GM19239 (cell line): ENCODE measurements at regions not wholly inside any gene's neighbourhood (a gene's known extent, or its start where the extent isn't known, plus 50 kb on each side); places are given as distances from the start of the nearest gene placed in this dataset.

ENCODE experiments used
- DNase-seq: peaks from one replicate; pipeline ENCODE4 v3.0.0; 2011; ENCODE audit warnings: low spot score; ENCODE audit not compliant: insufficient read length
- FAIRE-seq: peaks from 2 replicates; lab custom pipeline; 2011; peaks lifted over from hg19 to GRCh38; lab: Jason Lieb, UNC

DNA sequence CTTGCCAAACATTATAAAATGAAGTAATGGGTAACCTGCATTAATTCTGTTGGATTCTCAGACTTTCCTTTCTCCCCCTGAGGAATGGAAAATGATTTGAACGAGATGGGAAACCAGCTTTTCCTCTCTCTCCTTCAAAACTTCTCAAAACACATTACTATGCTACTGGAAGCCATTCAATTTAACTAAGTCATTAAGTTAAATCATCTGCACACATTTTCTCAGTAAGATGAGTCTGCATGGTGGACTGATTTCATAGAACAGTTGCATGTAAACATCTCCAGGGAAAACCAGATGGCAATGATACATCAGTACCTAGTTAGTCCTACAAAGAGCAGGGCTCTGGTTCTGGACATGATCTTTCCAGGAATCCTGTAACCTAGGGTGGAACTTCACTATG is 59.9 kb downstream of the BMP4 start:
- DNase-seq, result no peak
- no peak for FAIRE-seq

DNA sequence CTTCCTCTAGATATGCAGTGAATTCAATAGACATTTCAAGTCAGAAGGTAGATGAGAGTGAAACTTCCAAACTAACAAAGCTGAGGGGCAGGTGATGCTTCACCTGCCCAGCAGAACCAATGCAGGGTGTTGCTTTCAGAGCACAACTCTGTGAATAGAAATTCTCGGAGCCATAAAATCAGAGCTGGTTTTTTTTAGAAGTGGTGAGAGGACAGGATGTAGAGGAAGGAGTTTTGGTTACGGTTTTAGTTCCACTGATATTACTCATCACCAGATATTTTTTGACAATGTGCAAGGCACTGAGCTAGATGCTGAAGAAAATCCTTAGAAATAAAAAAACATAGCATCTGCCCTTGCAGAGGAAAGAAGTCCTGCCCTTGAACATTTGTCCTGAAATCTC is 62.2 kb downstream of the BMP4 start:
- FAIRE-seq (peak; percentile 47), DNase-seq (peak; percentile 10)

DNA sequence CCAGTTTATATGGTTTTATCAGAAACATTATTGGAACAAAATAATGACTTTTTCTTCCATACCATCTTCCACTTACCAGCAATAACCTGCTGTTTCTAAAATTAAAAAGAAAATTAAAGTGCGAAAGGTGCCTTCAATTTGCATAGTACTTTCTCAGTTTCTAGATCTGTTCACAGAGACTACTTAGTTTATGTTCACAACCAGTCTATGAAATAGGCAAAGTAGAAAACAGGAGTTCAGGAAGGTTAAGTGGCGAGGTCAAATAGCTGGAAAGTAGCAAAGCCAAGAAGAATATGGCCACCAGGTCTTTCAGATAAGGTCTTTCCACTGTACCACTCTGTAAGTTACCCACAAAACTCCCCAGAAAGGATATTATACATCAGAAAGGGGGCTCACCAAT is 63.3 kb downstream of the BMP4 start:
- FAIRE-seq, result no peak

DNA sequence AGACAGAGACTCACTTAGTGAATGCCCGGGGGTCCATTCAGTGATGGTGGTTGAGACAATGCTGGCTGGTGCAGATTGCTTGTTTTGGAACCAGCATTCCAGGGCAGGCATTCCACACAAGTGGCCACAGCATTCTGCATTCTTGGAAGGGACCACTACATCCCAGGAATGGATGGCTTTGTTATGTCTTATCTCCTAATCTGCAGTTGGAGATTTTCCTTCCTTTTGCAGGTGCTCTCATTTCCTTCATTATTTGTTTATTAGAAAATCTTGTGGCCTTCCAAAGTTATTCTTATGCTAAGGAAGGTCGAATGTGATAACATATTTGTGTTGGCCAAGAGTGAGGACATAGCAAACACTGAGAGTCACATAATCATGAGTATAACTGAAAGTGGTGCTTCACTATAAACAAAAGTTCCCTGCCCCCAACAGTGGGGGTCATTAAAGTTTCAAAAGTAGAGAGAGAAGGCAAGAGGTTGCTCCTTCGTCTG is 66.0 kb downstream of the BMP4 start:
- DNase-seq (no peak), FAIRE-seq (no peak)

More for the DNA sequence above, 63.3 kb downstream of the BMP4 start:
- DNase-seq, result no peak

DNA sequence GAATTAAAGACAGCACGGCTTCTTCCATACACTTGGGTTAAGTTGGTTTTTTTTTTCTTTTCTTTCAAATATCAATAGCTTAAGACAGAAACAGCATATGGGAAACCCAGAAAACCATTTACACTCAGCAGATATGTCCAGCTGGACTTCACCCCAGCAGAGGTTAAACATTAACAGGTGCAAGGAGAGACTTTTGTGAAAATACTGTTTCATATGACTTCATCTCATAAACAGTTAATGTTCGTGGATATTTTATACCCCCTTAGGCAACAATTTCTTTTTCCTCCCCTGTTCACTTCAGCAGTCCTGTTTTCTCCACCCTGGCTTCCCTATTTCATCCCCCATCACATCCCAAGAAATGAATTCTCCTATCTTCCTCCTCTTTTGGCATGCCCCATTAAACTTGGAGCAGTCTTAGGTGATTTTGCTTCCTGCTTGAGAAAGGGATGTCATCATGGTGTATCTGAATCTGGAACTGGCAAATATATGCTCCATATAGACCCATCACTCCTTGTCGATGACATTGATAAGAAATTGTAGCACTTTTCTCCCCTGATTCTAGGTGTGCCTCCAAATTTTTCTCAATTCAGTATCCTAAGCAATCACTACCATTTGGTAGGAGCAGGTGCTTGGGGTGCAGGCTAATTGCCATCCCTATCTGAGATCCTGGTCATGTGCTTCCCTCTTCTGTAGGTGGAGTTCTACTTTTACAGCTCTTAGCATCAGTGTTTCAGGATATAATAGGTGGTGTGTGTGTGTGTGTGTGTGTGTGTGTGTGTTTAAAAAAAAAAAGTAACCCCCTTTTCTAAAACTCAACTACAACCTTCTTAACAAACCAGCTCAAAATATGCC is 67.9 kb downstream of the BMP4 start:
- no peak for FAIRE-seq
- no peak for DNase-seq

DNA sequence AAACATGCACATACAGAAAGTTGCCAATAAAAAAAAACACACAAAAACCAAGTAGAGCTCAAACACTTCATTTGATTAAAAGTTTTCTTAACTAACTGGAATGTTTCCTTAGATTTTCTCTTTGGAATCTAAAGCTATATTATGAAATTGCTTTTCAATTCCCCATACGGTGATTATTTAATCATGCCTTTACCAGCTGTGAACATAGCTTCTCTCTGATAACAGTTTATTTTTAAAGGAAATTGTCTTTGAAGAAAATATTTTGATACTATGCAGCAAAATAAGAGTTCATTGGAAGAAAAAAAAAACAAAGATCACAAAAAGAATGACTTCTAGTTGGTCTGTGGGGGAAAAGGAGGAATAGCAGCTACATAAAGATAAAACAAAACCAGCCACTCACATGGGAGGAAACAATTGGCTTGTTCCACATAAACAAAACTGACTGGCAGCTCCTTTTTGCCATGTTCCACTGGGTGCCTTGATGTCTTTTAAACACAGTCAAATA is 71.4 kb downstream of the BMP4 start:
- DNase-seq, result no peak
- no peak for FAIRE-seq

DNA sequence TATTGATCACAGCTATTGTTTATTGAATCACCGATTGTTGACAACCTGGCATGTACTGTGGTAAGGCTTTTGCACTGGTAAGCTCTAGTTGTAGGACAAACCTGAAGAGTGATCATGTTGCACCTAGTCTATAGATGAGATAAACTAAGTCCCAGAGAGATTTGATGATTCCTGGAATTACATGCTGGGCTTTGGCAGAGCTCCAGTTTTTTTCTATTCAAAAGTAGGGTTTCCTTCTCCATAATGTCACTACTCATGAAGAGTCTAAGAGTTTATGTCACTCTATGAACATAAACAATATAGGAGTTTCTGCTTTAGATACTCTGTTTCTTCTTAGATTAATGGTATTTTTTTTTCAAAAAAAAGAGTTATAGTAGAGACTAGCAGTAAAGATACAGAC is 72.0 kb downstream of the BMP4 start:
- no peak for DNase-seq
- FAIRE-seq, result no peak

DNA sequence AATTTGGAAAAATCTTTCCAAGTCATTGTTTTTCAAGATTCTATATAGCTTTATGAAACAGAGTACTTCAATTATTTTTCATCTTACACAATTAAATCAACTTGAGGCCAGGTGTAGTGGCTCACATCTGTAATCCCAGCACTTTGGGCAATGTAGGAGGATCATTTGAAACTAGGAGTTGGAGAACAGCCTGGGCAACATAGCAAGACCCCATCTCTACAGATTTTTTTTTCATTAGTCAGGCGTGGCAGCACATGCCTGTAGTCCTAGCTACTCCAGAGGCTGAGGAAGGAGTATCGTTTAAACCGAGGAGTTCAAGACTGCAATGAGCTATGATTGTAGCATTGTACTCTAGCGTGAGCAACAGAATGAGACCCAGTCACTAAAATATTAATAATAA is 72.9 kb downstream of the BMP4 start:
- FAIRE-seq, result no peak

DNA sequence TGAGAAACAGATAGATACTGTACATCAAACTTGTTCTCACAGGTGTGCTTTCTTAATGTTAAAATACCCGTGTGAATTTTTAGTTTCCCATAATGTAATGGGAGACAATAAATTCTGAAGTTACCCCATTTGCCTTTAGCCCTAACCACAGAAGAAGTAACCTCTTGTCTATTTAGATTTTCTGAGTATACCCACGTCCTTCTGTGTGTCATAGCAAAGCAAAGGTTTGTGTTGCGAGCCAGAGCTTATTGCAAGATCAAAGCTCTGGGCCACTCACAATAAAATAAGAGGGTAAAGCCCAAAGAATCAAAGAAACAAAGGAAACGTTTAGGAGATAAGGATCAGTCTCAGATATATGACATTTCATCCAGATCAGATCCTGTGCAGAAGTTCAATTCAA is 73.9 kb downstream of the BMP4 start:
- DNase-seq (no peak), FAIRE-seq (no peak)

More for the DNA sequence above, 72.9 kb downstream of the BMP4 start:
- DNase-seq, result no peak

DNA sequence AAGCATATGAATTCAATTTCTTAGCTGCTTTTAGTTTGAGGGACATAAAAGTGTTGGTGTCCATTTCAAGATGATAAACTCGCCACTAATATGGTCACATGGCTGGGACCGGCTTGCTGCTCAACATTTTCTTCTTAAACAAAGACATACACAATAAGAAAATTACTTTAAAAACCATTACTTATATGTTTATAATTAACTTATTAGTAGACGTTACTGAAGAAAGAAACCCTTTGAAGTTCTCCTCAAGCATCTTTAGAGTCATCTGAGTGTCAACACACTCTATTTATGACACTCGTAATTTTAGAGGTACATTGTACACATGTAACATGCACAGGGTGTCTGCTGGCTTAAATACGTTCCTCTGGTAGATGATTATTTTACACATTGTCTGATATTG is 74.7 kb downstream of the BMP4 start:
- FAIRE-seq (no peak), DNase-seq (no peak)

DNA sequence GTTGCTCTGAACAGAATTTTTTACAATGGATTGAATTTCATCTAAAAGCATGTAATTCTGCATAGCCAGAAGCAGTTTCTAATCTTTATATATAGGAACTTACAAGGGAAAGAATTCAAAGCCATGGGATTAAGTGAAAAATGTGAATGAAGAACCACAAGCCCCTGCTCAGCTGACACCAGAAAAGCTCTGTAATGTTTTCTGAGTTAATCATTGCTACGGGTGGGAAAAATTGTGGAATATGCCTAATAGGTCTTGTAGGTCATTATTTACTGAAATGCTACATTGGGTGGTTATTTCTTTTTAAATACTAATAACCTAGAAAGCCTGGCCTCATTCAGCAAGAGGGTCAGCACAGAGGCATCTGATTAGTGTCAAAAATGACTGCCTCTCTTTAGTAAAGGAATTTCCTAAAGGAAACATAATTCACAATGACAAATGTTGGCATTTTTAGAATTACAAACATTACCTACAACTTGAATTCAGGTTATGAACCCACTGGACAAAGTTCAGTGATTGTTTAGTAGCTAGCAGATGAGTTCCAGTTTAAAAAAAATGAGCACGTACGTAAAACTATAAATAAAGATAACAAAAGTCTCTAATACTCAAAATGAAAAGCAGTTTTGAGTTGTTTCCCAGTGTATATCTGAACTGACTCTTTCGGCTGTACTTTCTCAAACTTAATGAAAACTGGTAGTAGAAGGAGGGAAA is 75.3 kb downstream of the BMP4 start:
- FAIRE-seq, result no peak
- no peak for DNase-seq

DNA sequence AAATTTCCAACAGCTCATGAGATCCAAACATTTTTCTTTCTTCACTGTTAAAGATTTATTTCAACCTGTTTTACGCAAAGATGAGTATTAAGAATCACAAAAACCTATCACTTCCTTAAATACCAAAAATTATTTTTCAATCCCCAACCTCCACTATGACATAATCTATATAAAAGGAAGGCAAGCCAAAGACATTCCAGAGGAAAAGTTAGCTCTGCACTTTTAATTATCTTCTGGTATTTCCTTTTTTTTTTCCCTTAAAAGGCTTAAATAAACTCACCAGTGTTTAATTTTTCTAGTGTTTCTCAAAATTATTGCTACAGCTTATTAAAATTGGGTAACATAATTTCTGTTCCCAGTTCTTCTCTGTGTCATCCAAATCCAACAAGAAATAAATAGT is 75.9 kb downstream of the BMP4 start:
- no peak for FAIRE-seq
- no peak for DNase-seq

DNA sequence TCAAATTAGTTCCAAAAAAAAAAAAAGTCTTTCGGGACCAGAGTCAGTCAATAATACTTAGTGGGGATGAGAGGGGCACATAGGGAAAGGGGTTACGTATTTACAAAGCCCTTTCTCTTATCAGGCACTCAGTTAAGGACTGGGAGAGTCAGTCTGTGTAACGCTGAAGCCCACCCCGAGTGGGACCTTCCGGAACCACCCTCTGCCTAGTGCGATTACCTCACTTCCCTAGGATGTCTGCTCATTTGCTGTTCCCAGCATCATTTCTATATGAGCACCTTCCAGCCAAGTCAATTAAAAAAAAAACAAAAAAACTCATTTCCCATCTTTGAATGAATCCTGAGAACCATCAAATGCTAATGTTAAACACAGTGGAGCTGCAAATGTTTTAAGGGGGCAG is 76.9 kb downstream of the BMP4 start:
- FAIRE-seq, result no peak

DNA sequence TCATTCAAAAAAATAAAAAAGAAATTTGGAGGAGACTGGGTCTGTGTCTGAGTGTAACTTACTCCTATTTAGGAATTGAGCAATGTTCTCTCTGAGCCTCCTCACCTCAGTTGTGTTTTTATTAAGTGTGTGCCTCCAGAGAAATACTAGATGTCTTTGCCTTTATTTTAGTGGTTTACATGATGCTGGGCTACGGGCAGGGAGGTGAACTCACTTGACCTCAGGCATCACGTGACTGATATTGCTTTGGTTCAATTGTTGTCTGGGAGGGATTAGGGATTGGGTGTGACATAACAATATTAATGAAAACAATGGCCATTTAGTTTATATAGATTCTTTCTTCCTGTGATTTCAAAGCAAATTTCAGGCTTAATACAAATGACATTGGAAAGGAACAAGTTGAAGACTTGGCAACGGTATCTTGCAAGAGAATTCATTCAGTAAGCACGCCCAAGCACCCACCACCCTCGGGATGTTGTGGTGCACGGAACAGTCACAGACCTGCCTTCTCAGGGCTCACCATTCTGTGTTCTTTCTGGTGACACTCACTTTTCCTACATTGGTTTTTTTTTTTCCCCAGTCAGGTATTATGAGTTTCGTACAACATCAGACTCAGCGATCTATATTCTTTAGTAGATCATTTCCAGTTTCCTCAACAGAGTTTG is 77.5 kb downstream of the BMP4 start:
- DNase-seq, result no peak
- FAIRE-seq, result no peak

More for the DNA sequence above, 76.9 kb downstream of the BMP4 start:
- DNase-seq, result no peak

DNA sequence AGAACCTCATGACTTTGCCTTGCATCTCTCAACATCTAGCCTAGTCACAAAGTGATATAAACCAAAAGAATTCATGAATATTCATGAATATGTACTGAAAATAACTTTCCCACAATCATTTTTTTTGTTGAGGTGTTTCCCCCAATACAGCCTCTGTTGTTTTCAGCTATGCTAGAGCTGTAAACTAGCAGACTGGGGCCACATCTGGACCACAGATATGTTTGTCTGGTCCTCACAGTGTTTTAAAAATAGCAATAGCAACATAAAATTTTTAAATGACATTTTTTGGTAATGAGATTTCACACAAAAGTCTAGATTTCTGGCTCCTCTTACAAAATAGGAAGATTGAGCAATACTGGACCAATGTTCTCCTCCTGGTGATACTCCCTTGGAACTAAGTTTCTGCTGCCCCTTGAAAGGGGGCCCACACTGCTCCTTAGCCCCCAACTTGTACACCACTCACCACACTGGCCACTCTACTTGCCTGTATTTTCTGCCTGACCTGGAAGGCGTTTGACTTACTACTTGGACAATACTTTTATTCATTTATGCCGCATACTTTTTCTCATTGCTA is 81.2 kb downstream of the BMP4 start:
- no peak for FAIRE-seq
- DNase-seq, result no peak

DNA sequence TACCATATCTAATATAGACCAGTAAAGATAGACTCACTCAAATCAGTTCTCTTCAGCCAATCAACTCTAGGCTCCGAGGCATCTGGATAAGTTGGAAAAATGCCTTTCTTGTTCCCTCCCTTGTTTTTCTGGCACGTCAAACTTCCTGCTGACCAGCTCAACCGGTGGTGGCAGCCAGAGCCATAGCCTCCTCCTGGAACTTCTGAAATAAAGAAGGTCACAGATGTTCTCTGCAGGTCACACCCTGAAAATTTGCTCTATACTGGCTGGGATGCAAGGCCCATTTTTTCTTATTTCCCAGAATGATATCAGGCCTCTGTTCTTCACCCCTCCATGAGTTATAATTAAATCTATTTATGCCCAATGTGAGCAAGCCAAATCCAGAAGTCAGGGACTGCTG is 81.9 kb downstream of the BMP4 start:
- no peak for DNase-seq
- no peak for FAIRE-seq

DNA sequence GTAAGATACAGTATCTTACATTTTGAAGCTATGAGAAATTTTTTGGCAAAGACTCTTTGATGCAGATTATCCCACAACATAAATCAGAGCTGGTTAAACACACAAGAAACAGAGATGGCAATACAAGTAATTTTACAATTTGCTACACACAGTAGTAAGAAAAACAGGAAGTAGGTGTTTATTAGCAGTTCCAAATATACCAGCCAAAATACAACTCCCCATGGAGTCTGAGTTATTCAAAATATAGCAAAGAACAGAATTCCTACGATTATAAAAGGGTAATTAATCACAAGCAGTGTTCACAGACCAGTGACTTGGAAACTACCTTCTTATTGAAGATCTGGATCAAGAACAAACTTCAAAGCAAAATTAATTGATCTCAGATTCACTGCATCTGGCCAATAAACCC is 83.9 kb downstream of the BMP4 start:
- no peak for FAIRE-seq
- DNase-seq, result no peak

DNA sequence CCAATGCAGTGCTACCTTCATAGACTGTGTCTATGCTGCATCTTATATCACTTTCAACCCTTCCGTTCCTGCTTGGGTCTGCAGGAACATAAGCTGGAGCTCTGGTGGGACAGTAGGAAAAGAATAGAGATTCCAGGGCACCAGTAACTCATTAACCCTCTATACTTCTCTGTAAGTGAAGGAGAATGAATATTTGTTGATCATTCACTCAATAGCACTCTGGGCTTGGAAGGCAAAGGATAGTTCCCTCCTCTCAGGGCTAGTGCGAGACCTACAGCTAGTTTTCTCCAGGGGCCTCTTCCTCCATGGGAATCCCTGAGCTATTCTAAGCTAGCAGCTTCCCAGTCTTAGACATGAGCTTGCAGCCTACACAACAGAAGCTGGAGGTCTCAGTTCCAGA is 84.7 kb downstream of the BMP4 start:
- DNase-seq (no peak), FAIRE-seq (no peak)

DNA sequence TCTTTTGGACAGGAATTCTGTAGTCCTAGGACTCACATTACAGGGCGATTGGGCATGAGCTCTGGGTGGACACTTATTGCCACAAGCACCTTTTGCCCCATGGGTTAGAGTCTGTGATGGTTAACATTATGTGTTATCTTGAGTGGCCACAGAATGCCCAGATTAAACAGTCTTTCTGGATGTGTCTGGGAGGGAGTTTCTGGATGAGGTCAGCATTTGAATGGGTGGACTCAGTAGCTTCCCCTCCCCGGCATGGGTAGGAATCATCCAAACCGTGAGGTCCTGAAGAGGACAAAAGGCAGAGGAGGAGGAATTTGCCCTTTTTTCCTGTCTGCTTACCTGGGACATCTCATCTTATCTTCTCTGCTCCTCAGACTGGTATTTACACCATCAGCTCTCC is 85.6 kb downstream of the BMP4 start:
- no peak for FAIRE-seq
- DNase-seq, result no peak

DNA sequence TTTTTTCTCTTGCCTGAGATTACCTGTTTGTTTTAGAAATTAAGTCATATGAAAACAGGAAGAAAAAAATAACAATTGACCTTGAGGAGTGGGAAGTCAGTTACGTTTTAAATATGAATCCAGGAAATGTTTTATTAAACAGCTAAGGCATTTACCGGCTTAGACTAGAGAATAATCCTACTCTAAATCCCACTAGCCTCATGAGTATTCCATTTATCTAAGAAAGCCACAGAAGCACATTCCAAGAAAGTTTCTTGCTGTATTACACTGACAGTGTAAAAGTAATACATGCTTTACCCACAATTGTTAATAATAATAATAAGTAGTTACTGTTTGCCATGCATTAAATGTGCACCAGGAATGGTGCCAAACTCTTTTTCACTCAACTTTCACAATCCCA is 90.9 kb downstream of the BMP4 start:
- DNase-seq (no peak), FAIRE-seq (no peak)
